H1 (cell line): ENCODE measurements at regions not wholly inside any gene's neighbourhood (a gene's known extent, or its start where the extent isn't known, plus 50 kb on each side); places are given as distances from the start of the nearest gene placed in this dataset.

ENCODE experiments used
- CTCF ChIA-PET: fragments of 300-600 bp; sonication (Branson Sonifier 250); formaldehyde crosslinking; loops from one replicate; lab custom pipeline; 2021; ENCODE audit not compliant: partially characterized antibody; lab: Charles Lee
- POLR2A ChIA-PET: fragments of 300-600 bp; sonication (Branson Sonifier 250); formaldehyde crosslinking; loops from one replicate; lab custom pipeline; 2021; ENCODE audit warnings: inconsistent platforms; ENCODE audit not compliant: partially characterized antibody; lab: Charles Lee
- DNase-seq, 2 experiments: peaks; one replicate each; pipeline versions ENCODE4 v3.0.0 to v3.0.0-alpha.2; 2010 to 2022; ENCODE audit warnings: low spot score in 2 of 2, low read depth in 1 of 2, mixed read lengths in 1 of 2
- FAIRE-seq: peaks from 2 replicates; lab custom pipeline; 2011; peaks lifted over from hg19 to GRCh38; lab: Jason Lieb, UNC
- H2AFZ ChIP-seq: 2 replicates; pipeline ENCODE4 v1.8.1; 2012; ENCODE audit warnings: low read length, inconsistent platforms
- H2AK5ac ChIP-seq: 2 replicates; pipeline ENCODE4 v1.6.1; 2013; ENCODE audit warnings: low read depth, low read length
- H2BK120ac ChIP-seq: replicated peaks from 2 replicates; pipeline ENCODE3; 2013; ENCODE audit warnings: low read depth, low read length, inconsistent platforms
- H2BK12ac ChIP-seq: 2 replicates; pipeline ENCODE4 v1.6.1; 2013; ENCODE audit warnings: low read depth, low read length
- H2BK15ac ChIP-seq: 2 replicates; pipeline ENCODE4 v1.6.1; 2013; ENCODE audit warnings: low read length
- H2BK20ac ChIP-seq: 2 replicates; pipeline ENCODE4 v1.6.1; 2013; ENCODE audit warnings: low read length
- H2BK5ac ChIP-seq: 2 replicates; pipeline ENCODE4 v1.6.1; 2013; ENCODE audit warnings: low read depth, low read length
- H3K14ac ChIP-seq: 2 replicates; pipeline ENCODE4 v1.6.1; 2013; ENCODE audit warnings: inconsistent platforms; ENCODE audit not compliant: insufficient read length
- H3K18ac ChIP-seq: 2 replicates; pipeline ENCODE4 v1.6.1; 2013; ENCODE audit warnings: low read length; ENCODE audit errors: extremely low read depth
- H3K23ac ChIP-seq: 2 replicates; pipeline ENCODE4 v1.6.1; 2013; ENCODE audit warnings: inconsistent platforms; ENCODE audit not compliant: insufficient read length
- H3K23me2 ChIP-seq: 2 replicates; pipeline ENCODE4 v1.6.1; 2013; ENCODE audit warnings: low read depth, low read length
- H3K27ac ChIP-seq: 2 replicates; pipeline ENCODE4 v1.6.1; 2011; ENCODE audit warnings: low read depth, low read length, inconsistent platforms
- H3K27me3 ChIP-seq, 4 experiments: replicated peaks in 1 of 4; 1 replicate in 1 of 4; 2 replicates in 3 of 4; pipeline versions ENCODE4 v1.6.1 to v1.8.1; 2011 to 2013; ENCODE audit warnings: low read length in 3 of 4, mild to moderate bottlenecking in 3 of 4, inconsistent platforms in 2 of 4, mixed read lengths in 2 of 4, moderate library complexity in 1 of 4; ENCODE audit not compliant: control insufficient read depth in 3 of 4, insufficient read depth in 3 of 4; ENCODE audit errors: extremely low read depth in 1 of 4
- H3K36me3 ChIP-seq, 4 experiments: 2 replicates each; pipeline versions ENCODE4 v1.6.1 to v1.8.1; 2011 to 2013; ENCODE audit warnings: mild to moderate bottlenecking in 4 of 4, low read length in 3 of 4, moderate library complexity in 2 of 4, control low read depth in 1 of 4, inconsistent platforms in 1 of 4; ENCODE audit not compliant: insufficient read depth in 4 of 4, control insufficient read depth in 2 of 4
- H3K4ac ChIP-seq: replicated peaks from 2 replicates; pipeline ENCODE3; 2013; ENCODE audit warnings: low read length, low read depth, mixed read lengths, inconsistent platforms; ENCODE audit not compliant: insufficient read length
- H3K4me1 ChIP-seq, 4 experiments: replicated peaks in 1 of 4; 1 replicate in 1 of 4; 2 replicates in 3 of 4; pipeline versions ENCODE4 v1.6.1 to v1.8.1; 2011 to 2013; ENCODE audit warnings: low read length in 3 of 4, inconsistent platforms in 2 of 4, mixed read lengths in 1 of 4; ENCODE audit not compliant: insufficient read depth in 4 of 4, control insufficient read depth in 3 of 4
- H3K4me2 ChIP-seq, 2 experiments: 2 replicates each; pipeline versions ENCODE4 v1.6.1 to v1.8.1; 2011 to 2013; ENCODE audit warnings: low read depth in 2 of 2, low read length in 2 of 2, control low read depth in 1 of 2, inconsistent platforms in 1 of 2, mild to moderate bottlenecking in 1 of 2; ENCODE audit not compliant: insufficient read depth in 1 of 2
- H3K4me3 ChIP-seq, 4 experiments: fragments of 200-600, 300-600 bp in 1 of 4; sonication (generic), shearing (Covaris generic), sonication (Bioruptor Twin) in 1 of 4; 2 replicates each; pipeline versions ENCODE4 v1.5.1 to v1.8.1; 2011 to 2016; ENCODE audit warnings: low read length in 4 of 4, low read depth in 3 of 4, control low read depth in 2 of 4, inconsistent platforms in 2 of 4, mild to moderate bottlenecking in 2 of 4, mixed read lengths in 1 of 4, moderate library complexity in 1 of 4; ENCODE audit not compliant: insufficient read depth in 2 of 4; ENCODE audit errors: extremely low read depth in 1 of 4
- H3K56ac ChIP-seq: replicated peaks from 2 replicates; pipeline ENCODE3; 2013; ENCODE audit warnings: low read depth, mild to moderate bottlenecking, mixed read lengths, low read length, inconsistent platforms; ENCODE audit not compliant: insufficient read length
- H3K79me1 ChIP-seq: 2 replicates; pipeline ENCODE4 v1.6.1; 2013; ENCODE audit warnings: low read depth, low read length, control low read depth
- H3K79me2 ChIP-seq, 2 experiments: 2 replicates each; pipeline versions ENCODE4 v1.6.1 to v1.8.1; 2012 to 2013; ENCODE audit warnings: low read length in 2 of 2, mild to moderate bottlenecking in 2 of 2, inconsistent platforms in 1 of 2; ENCODE audit not compliant: insufficient read depth in 2 of 2, control insufficient read depth in 1 of 2
- H3K9ac ChIP-seq, 4 experiments: replicated peaks in 1 of 4; 1 replicate in 1 of 4; 2 replicates in 3 of 4; pipeline versions ENCODE4 v1.6.1 to v1.8.1; 2011 to 2013; ENCODE audit warnings: low read depth in 3 of 4, low read length in 3 of 4, control low read depth in 2 of 4, mild to moderate bottlenecking in 2 of 4, moderate library complexity in 2 of 4, inconsistent platforms in 1 of 4; ENCODE audit errors: extremely low read depth in 1 of 4
- H3K9me3 ChIP-seq, 2 experiments: 2 replicates each; pipeline versions ENCODE4 v1.6.1 to v1.8.1; 2012 to 2013; ENCODE audit warnings: mild to moderate bottlenecking in 2 of 2, moderate library complexity in 2 of 2, control low read depth in 1 of 2, inconsistent platforms in 1 of 2, low read depth in 1 of 2, low read length in 1 of 2, mixed read lengths in 1 of 2; ENCODE audit not compliant: insufficient read depth in 2 of 2
- H4K20me1 ChIP-seq, 2 experiments: replicated peaks in 1 of 2; 2 replicates each; pipeline versions ENCODE3 to v1.8.1; 2011 to 2013; ENCODE audit warnings: inconsistent platforms in 2 of 2, low read length in 2 of 2, mild to moderate bottlenecking in 1 of 2; ENCODE audit not compliant: insufficient read depth in 2 of 2, control insufficient read depth in 1 of 2
- H4K5ac ChIP-seq: 2 replicates; pipeline ENCODE4 v1.6.1; 2013; ENCODE audit warnings: low read length, low read depth, mixed read lengths, inconsistent platforms; ENCODE audit not compliant: insufficient read length
- H4K8ac ChIP-seq: 2 replicates; pipeline ENCODE4 v1.8.0; 2013; ENCODE audit warnings: mild to moderate bottlenecking, moderate library complexity, low read length, inconsistent platforms; ENCODE audit not compliant: insufficient read depth; ENCODE audit errors: extremely low read depth
- H4K91ac ChIP-seq: replicated peaks from 2 replicates; pipeline ENCODE3; 2013; ENCODE audit warnings: low read length, mixed read lengths, inconsistent platforms; ENCODE audit not compliant: insufficient read length
- BACH1 ChIP-seq: IDR thresholded peaks from 2 replicates; pipeline ENCODE4 v1.6.1; 2012; ENCODE audit warnings: low read length, improper control_type of control experiment
- BRCA1 ChIP-seq: IDR thresholded peaks from 2 replicates; pipeline ENCODE4 v1.6.1; 2012; ENCODE audit warnings: low read depth, low read length, improper control_type of control experiment
- CBX5 ChIP-seq: fragments of 300-800, 300-1000 bp; sonication (generic); IDR thresholded peaks from 2 replicates; pipeline ENCODE4 v1.7.1; 2016; ENCODE audit warnings: antibody characterized with exemption, low read length, low read depth
- POLR2A ChIP-seq, 2 experiments: IDR thresholded peaks; 1 replicate in 1 of 2; 2 replicates in 1 of 2; pipeline ENCODE4 v1.6.1; 2011; ENCODE audit warnings: low read depth in 2 of 2, low read length in 2 of 2, mild to moderate bottlenecking in 2 of 2; ENCODE audit errors: control extremely low read depth in 1 of 2
- POLR2AphosphoS5 ChIP-seq: IDR thresholded peaks from 2 replicates; pipeline ENCODE4 v1.6.1; 2011; ENCODE audit warnings: low read depth, low read length
- SIN3A ChIP-seq, 2 experiments: IDR thresholded peaks in 1 of 2; conservative IDR thresholded peaks in 1 of 2; 2 replicates each; pipeline ENCODE4 v1.6.1; 2011 to 2012; ENCODE audit warnings: low read length in 2 of 2, improper control_type of control experiment in 1 of 2, low read depth in 1 of 2, mild to moderate bottlenecking in 1 of 2
- SP4 ChIP-seq: IDR thresholded peaks from 2 replicates; pipeline ENCODE4 v1.6.1; 2012; ENCODE audit warnings: low read length, inconsistent platforms
- TCF12 ChIP-seq: IDR thresholded peaks from 2 replicates; pipeline ENCODE4 v1.6.1; 2011; ENCODE audit warnings: low read depth, mild to moderate bottlenecking, low read length
- YY1 ChIP-seq: IDR thresholded peaks from 2 replicates; pipeline ENCODE4 v1.6.1; 2011; ENCODE audit warnings: low read depth, mild to moderate bottlenecking, low read length
- WGBS, 2 experiments: shearing (Covaris generic) in 1 of 2; methylation state at CpG; one replicate each; pipeline versions ENCODE4 v1.1.6 to v1.1.7; 2013 to 2015; ENCODE audit warnings: low lambda C conversion rate in 2 of 2, mixed read lengths in 2 of 2, inconsistent platforms in 1 of 2, low coverage in 1 of 2, missing lambda C conversion rate in 1 of 2; ENCODE audit not compliant: insufficient replicate concordance in 2 of 2, insufficient coverage in 1 of 2, insufficient read length in 1 of 2; ENCODE audit errors: extremely low coverage in 1 of 2, missing lambda C conversion rate in 1 of 2; 5-methylcytosine and 5-hydroxymethylcytosine counted together
- TF ChIP-seq, protein P1 (sequence below): IDR thresholded peaks from 2 replicates; pipeline ENCODE4 v1.6.1; 2011; ENCODE audit warnings: low read length, improper control_type of control experiment
- TF ChIP-seq, protein P2 (sequence below): IDR thresholded peaks from 2 replicates; pipeline ENCODE4 v1.6.1; 2012; ENCODE audit warnings: inconsistent platforms
- TF ChIP-seq, protein P3 (sequence below), 3 experiments: IDR thresholded peaks; 1 replicate in 2 of 3; 2 replicates in 1 of 3; pipeline versions ENCODE4 v1.5.1 to v1.6.1; 2011; ENCODE audit warnings: low read length in 3 of 3, mild to moderate bottlenecking in 3 of 3, inconsistent platforms in 2 of 3, low read depth in 1 of 3, moderate library complexity in 1 of 3; ENCODE audit not compliant: insufficient read depth in 1 of 3; ENCODE audit errors: control extremely low read depth in 1 of 3

DNA sequence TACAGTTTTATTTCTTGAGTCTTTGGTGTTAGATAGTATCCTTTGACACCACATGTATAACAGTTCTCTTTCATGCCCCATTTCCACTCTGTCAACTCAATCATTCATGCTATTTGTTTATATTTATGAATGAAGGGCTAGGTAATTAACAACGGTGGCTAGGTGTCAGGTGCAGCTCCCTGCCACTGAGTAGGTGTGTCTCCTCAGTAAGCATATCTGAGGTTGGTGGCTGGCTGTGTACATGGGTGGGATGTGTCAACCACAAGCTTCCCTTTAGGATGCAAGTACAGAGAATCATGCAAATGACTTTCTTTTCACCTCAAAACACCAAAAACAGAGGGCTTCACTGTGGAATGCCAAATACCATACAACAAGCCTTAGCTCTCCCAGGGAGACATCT is 83.4 kb downstream of the ZNF365 start:
- no peaks in the 10 kb centered on the region for H3K79me1 ChIP-seq
- H4K20me1 ChIP-seq, result no peaks in the 10 kb centered on the region
- no peak overlapping the region for H2AK5ac ChIP-seq
- no peak overlapping the region for H4K91ac ChIP-seq
- H3K27me3 ChIP-seq, result no peaks in the 10 kb centered on the region
- no peaks in the 10 kb centered on the region for H3K4me1 ChIP-seq
- no peak overlapping the region for H2BK5ac ChIP-seq
- no peak overlapping the region for H3K4ac ChIP-seq
- H2AFZ ChIP-seq, result no peak overlapping the region
- no peak overlapping the region for H2BK20ac ChIP-seq
- no peak overlapping the region for H4K8ac ChIP-seq
- H3K4me2 ChIP-seq, result no peak overlapping the region
- H2BK120ac ChIP-seq, result no peak overlapping the region
- no peak overlapping the region for H3K14ac ChIP-seq
- CTCF ChIA-PET, result interaction anchor here (1.7 to 2.4 kb wide), 2 partner anchors 21 to 31 kb away, joined by 3 to 8 read pairs; no protein-coding TSS in a partner anchor
- DNase-seq (no peak), FAIRE-seq (no peak)
- H3K23ac ChIP-seq, result no peak overlapping the region
- no peak overlapping the region for H3K9ac ChIP-seq
- H3K18ac ChIP-seq, result no peak overlapping the region
- H3K9me3 ChIP-seq, result no peaks in the 10 kb centered on the region
- no peak overlapping the region for H2BK15ac ChIP-seq
- no peak overlapping the region for H3K4me3 ChIP-seq
- H2BK12ac ChIP-seq, result no peak overlapping the region
- H3K36me3 ChIP-seq, result no peaks in the 10 kb centered on the region
- H3K56ac ChIP-seq, result no peak overlapping the region
- no peaks in the 10 kb centered on the region for H3K79me2 ChIP-seq
- WGBS, 2 experiments, result 89% methylated on average over 1 of the region's 1 CpG; no CpG with 5 or more reads in 1 of the 2 experiments
- H4K5ac ChIP-seq, result no peak overlapping the region
- H3K27ac ChIP-seq, result no peak overlapping the region
- POLR2A ChIA-PET, result no interaction called here
- H3K23me2 ChIP-seq, result no peaks in the 10 kb centered on the region
- TF ChIP-seq POLR2A (IDR thresholded peaks at IDR 0.05; ENCODE audit: control extremely low read depth in 1 of 2, low read depth in 2 of 2, low read length in 2 of 2), result no peak
- TF ChIP-seq, protein P1, sequence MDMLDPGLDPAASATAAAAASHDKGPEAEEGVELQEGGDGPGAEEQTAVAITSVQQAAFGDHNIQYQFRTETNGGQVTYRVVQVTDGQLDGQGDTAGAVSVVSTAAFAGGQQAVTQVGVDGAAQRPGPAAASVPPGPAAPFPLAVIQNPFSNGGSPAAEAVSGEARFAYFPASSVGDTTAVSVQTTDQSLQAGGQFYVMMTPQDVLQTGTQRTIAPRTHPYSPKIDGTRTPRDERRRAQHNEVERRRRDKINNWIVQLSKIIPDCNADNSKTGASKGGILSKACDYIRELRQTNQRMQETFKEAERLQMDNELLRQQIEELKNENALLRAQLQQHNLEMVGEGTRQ, result no peak
- no peak for TF ChIP-seq POLR2AphosphoS5
- TF ChIP-seq YY1, result no peak
- no peak for TF ChIP-seq BRCA1
- TF ChIP-seq TCF12, result no peak
- TF ChIP-seq BACH1, result no peak
- TF ChIP-seq SIN3A (conservative IDR thresholded peaks at IDR 0.05 in 1 of 2, IDR thresholded peaks at IDR 0.05 in 1 of 2; ENCODE audit: low read depth in 1 of 2, low read length in 2 of 2), result no peak
- TF ChIP-seq, protein P2, sequence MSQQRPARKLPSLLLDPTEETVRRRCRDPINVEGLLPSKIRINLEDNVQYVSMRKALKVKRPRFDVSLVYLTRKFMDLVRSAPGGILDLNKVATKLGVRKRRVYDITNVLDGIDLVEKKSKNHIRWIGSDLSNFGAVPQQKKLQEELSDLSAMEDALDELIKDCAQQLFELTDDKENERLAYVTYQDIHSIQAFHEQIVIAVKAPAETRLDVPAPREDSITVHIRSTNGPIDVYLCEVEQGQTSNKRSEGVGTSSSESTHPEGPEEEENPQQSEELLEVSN, result no peak
- TF ChIP-seq SP4, result no peak
- no peak for TF ChIP-seq CBX5
- TF ChIP-seq, protein P3, sequence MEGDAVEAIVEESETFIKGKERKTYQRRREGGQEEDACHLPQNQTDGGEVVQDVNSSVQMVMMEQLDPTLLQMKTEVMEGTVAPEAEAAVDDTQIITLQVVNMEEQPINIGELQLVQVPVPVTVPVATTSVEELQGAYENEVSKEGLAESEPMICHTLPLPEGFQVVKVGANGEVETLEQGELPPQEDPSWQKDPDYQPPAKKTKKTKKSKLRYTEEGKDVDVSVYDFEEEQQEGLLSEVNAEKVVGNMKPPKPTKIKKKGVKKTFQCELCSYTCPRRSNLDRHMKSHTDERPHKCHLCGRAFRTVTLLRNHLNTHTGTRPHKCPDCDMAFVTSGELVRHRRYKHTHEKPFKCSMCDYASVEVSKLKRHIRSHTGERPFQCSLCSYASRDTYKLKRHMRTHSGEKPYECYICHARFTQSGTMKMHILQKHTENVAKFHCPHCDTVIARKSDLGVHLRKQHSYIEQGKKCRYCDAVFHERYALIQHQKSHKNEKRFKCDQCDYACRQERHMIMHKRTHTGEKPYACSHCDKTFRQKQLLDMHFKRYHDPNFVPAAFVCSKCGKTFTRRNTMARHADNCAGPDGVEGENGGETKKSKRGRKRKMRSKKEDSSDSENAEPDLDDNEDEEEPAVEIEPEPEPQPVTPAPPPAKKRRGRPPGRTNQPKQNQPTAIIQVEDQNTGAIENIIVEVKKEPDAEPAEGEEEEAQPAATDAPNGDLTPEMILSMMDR (IDR thresholded peaks at IDR 0.05; ENCODE audit: control extremely low read depth in 1 of 3, insufficient read depth in 1 of 3, low read depth in 1 of 3, low read length in 3 of 3), result no peak
